Liver (tissue), 3 donors: ENCODE measurements at regions not wholly inside any gene's neighbourhood (a gene's known extent, or its start where the extent isn't known, plus 50 kb on each side); places are given as distances from the start of the nearest gene placed in this dataset.

ENCODE experiments used
- CTCF ChIP-seq: fragments of 150-350 bp; IDR thresholded peaks from 2 replicates; pipeline ENCODE4 v1.5.1; 2017; ENCODE audit warnings: improper control_type of control experiment, low read depth, low read length; ENCODE audit not compliant: missing input control
- GABPA ChIP-seq, 2 donors: IDR thresholded peaks in 1 of 2; conservative IDR thresholded peaks in 1 of 2; 2 replicates each; pipeline ENCODE4 v1.6.1; 2016; ENCODE audit warnings: antibody characterized with exemption in 2 of 2, mild to moderate bottlenecking in 1 of 2, moderate library complexity in 1 of 2
- MAX ChIP-seq: IDR thresholded peaks from 2 replicates; pipeline ENCODE4 v1.6.1; 2016; ENCODE audit warnings: antibody characterized with exemption
- REST ChIP-seq: IDR thresholded peaks from 2 replicates; pipeline ENCODE4 v1.6.1; 2016; ENCODE audit warnings: antibody characterized with exemption, mild to moderate bottlenecking
- TAF1 ChIP-seq: conservative IDR thresholded peaks from 2 replicates; pipeline ENCODE4 v1.6.1; 2016; ENCODE audit warnings: antibody characterized with exemption, mild to moderate bottlenecking
- YY1 ChIP-seq: IDR thresholded peaks from 2 replicates; pipeline ENCODE4 v1.6.1; 2016; ENCODE audit warnings: antibody characterized with exemption, mild to moderate bottlenecking
- ZBTB33 ChIP-seq: IDR thresholded peaks from 2 replicates; pipeline ENCODE4 v1.6.1; 2016; ENCODE audit warnings: antibody characterized with exemption
- donor health status: healthy.
- donor health status: healthy.

- no peak for TF ChIP-seq CTCF
- TF ChIP-seq GABPA (IDR thresholded peaks at IDR 0.05 in 1 of 2, conservative IDR thresholded peaks at IDR 0.05 in 1 of 2) = no peak
- TF ChIP-seq REST = no peak
- no peak for TF ChIP-seq MAX
- no peak for TF ChIP-seq YY1
- TF ChIP-seq ZBTB33 = no peak
- no peak for TF ChIP-seq TAF1
These were observed 114.7 kb upstream of the CRY1 start for GRCh38 chr12:107207931-107208525.
